CD14-positive monocyte (primary cell): ENCODE measurements at regions not wholly inside any gene's neighbourhood (a gene's known extent, or its start where the extent isn't known, plus 50 kb on each side); places are given as distances from the start of the nearest gene placed in this dataset.
"Not testable (repeated sequence)": the region's sequence is repeated elsewhere in the genome, so short reads cannot be mapped to it uniquely, and the experiment has no call there.

Experiments used
- DNase-seq, 3 donors: peaks; one replicate each; pipeline ENCODE4 v3.0.0-alpha.2; 2011 to 2022
- H2AFZ ChIP-seq: 2 replicates; pipeline ENCODE4 v1.6.0; 2012; ENCODE audit warnings: mild to moderate bottlenecking, low read depth, low read length, inconsistent platforms; ENCODE audit not compliant: insufficient read depth, poor library complexity, severe bottlenecking
- H3K27ac ChIP-seq, 2 donors: 1 replicate in 1 of 2; 2 replicates in 1 of 2; pipeline ENCODE4 v1.5.1; 2012 to 2013; ENCODE audit warnings: low read length in 2 of 2, control low read depth in 1 of 2, inconsistent platforms in 1 of 2, low read depth in 1 of 2, mild to moderate bottlenecking in 1 of 2
- H3K27me3 ChIP-seq, 2 donors: one replicate each; pipeline versions ENCODE4 v1.6.0 to v1.6.1; 2011 to 2013; ENCODE audit warnings: low read length in 2 of 2; ENCODE audit not compliant: control insufficient read depth in 2 of 2, insufficient read depth in 2 of 2
- H3K36me3 ChIP-seq, 2 donors: replicated peaks in 1 of 2; 1 replicate in 1 of 2; 2 replicates in 1 of 2; pipeline versions ENCODE4 v1.5.1 to v1.6.1; 2012 to 2013; ENCODE audit warnings: low read length in 2 of 2, control low read depth in 1 of 2, inconsistent platforms in 1 of 2, mild to moderate bottlenecking in 1 of 2; ENCODE audit not compliant: insufficient read depth in 2 of 2, control insufficient read depth in 1 of 2
- H3K4me1 ChIP-seq, 2 donors: 1 replicate in 1 of 2; 2 replicates in 1 of 2; pipeline versions ENCODE4 v1.5.1 to v1.6.1; 2012 to 2013; ENCODE audit warnings: low read length in 2 of 2, control low read depth in 1 of 2, inconsistent platforms in 1 of 2, mild to moderate bottlenecking in 1 of 2, moderate library complexity in 1 of 2; ENCODE audit not compliant: insufficient read depth in 2 of 2, control insufficient read depth in 1 of 2
- H3K4me2 ChIP-seq: replicated peaks from 2 replicates; pipeline ENCODE3; 2012; ENCODE audit warnings: low read length, moderate library complexity, mild to moderate bottlenecking; ENCODE audit not compliant: poor library complexity, severe bottlenecking; ENCODE audit errors: extremely low read depth
- H3K4me3 ChIP-seq, 3 experiments: fragments of 200-600 bp in 1 of 3; sonication (generic) in 1 of 3; replicated peaks in 1 of 3; 1 replicate in 2 of 3; 2 replicates in 1 of 3; pipeline ENCODE4 v1.5.1; 2011 to 2013; ENCODE audit warnings: low read length in 3 of 3, mild to moderate bottlenecking in 3 of 3, control low read depth in 2 of 3, low read depth in 2 of 3, inconsistent platforms in 1 of 3, moderate library complexity in 1 of 3
- H3K79me2 ChIP-seq: 2 replicates; pipeline ENCODE4 v1.6.0; 2012; ENCODE audit warnings: mild to moderate bottlenecking, control low read depth, inconsistent platforms, low read length, moderate library complexity; ENCODE audit not compliant: insufficient read depth
- H3K9ac ChIP-seq: 2 replicates; pipeline ENCODE4 v1.6.0; 2017; ENCODE audit warnings: low read length, mild to moderate bottlenecking; ENCODE audit not compliant: insufficient read depth, poor library complexity, severe bottlenecking
- H3K9me3 ChIP-seq, 2 donors: replicated peaks in 1 of 2; 1 replicate in 1 of 2; 2 replicates in 1 of 2; pipeline versions ENCODE4 v1.5.1 to v1.6.1; 2012 to 2013; ENCODE audit warnings: low read length in 2 of 2, control low read depth in 1 of 2; ENCODE audit not compliant: control insufficient read depth in 1 of 2, insufficient read depth in 1 of 2
- H4K20me1 ChIP-seq: 2 replicates; pipeline ENCODE4 v1.6.0; 2012; ENCODE audit warnings: mild to moderate bottlenecking, low read length, control low read depth, moderate library complexity; ENCODE audit not compliant: insufficient read depth
- H3K27ac Mint-ChIP-seq, 7 donors: one replicate each; pipeline ENCODE4 v1.8.0; 2020; ENCODE audit warnings: mild to moderate bottlenecking in 7 of 7, mixed read lengths in 7 of 7, moderate library complexity in 6 of 7, inconsistent platforms in 2 of 7
- H3K27me3 Mint-ChIP-seq, 3 donors: one replicate each; pipeline ENCODE4 v1.8.0; 2021 to 2022; ENCODE audit warnings: low read depth in 3 of 3, mild to moderate bottlenecking in 3 of 3, mixed read lengths in 3 of 3, moderate library complexity in 3 of 3, inconsistent platforms in 1 of 3
- H3K36me3 Mint-ChIP-seq, 2 donors: one replicate each; pipeline ENCODE4 v1.8.0; 2020; ENCODE audit warnings: mixed read lengths in 2 of 2, inconsistent platforms in 1 of 2, mild to moderate bottlenecking in 1 of 2
- H3K4me1 Mint-ChIP-seq: one replicate; pipeline ENCODE4 v1.8.0; 2020; ENCODE audit warnings: mild to moderate bottlenecking, mixed read lengths
- H3K4me3 Mint-ChIP-seq, 2 donors: one replicate each; pipeline ENCODE4 v1.8.0; 2020; ENCODE audit warnings: mild to moderate bottlenecking in 2 of 2, mixed read lengths in 2 of 2, moderate library complexity in 1 of 2
- H3K9me3 Mint-ChIP-seq, 7 donors: one replicate each; pipeline ENCODE4 v1.8.0; 2020 to 2022; ENCODE audit warnings: mixed read lengths in 7 of 7, mild to moderate bottlenecking in 6 of 7, moderate library complexity in 6 of 7, inconsistent platforms in 2 of 7
- CTCF ChIP-seq: fragments of 200-600 bp; IDR thresholded peaks from one replicate; pipeline ENCODE4 v1.8.0; 2022; ENCODE audit warnings: antibody characterized with exemption, mild to moderate bottlenecking
- WGBS: methylation state at CpG from one replicate; pipeline ENCODE4 v1.1.5; 2013; ENCODE audit warnings: missing lambda C conversion rate; ENCODE audit not compliant: insufficient coverage; 5-methylcytosine and 5-hydroxymethylcytosine counted together
- intact Hi-C, 2 donors: fragments of 100-400 bp; cut with micrococcal nuclease; formaldehyde crosslinking; loops; one replicate each; pipeline versions ENCODE4 v1.15.0 to v1.15.1; 2023

DNA sequence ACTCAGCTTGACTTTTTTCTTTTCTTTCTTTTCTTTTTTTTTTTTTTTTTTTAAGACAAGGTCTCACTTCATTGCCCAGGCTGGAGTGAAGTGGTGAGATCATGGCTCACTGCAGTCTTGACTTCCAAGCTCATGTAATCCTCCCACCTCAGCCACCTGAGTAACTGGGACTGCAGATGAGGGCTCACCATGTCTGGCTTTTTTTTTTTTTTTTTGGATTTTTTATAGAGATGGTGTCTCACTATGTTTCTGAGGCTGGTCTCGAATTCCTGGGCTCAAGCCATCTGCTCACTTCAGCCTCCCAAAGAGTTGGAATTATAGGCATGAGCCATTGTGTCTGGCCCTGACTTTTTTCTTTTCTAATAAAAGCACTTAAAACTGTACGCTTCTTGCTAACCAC lies 358.2 kb upstream of the IGFBP3 start:
- Mint-ChIP-seq H3K4me1 (no peaks in the 10 kb centered on the region), H3K27ac (no peak overlapping the region), H3K4me3 (no peak overlapping the region), H3K27me3 (peaks cover 0 to 3% (median 0%) of the 10 kb centered on the region in 3 donors), H3K9me3 (peaks cover 0 to 5% (median 2%) of the 10 kb centered on the region in 7 donors), H3K36me3 (no peaks in the 10 kb centered on the region)
- Histone ChIP-seq H3K27ac (no peak overlapping the region), H3K9ac (no peak overlapping the region), H2AFZ (no peak overlapping the region), H3K27me3 (no peaks in the 10 kb centered on the region), H3K4me2 (no peak overlapping the region), H3K36me3 (no peaks in the 10 kb centered on the region), H3K9me3 (peaks cover 0 to 5% of the 10 kb centered on the region in 2 donors), H3K4me3 (no peak overlapping the region), H4K20me1 (no peaks in the 10 kb centered on the region), H3K4me1 (no peaks in the 10 kb centered on the region), H3K79me2 (no peaks in the 10 kb centered on the region)
- no peak for DNase-seq
- WGBS, result no CpG with 5 or more reads among the region's 2 CpGs
- intact Hi-C loops, result no loop called here
- no peak for TF ChIP-seq CTCF

- no peaks in the 10 kb centered on the region for H3K4me1 Mint-ChIP-seq
- no peaks in the 10 kb centered on the region for H3K4me1 ChIP-seq
- H3K27ac ChIP-seq, result no peak overlapping the region
- no peaks in the 10 kb centered on the region for H3K36me3 Mint-ChIP-seq
- H3K4me3 ChIP-seq, result no peak overlapping the region
- H2AFZ ChIP-seq, result no peak overlapping the region
- H3K36me3 ChIP-seq, result no peaks in the 10 kb centered on the region
- no peak for DNase-seq
- no peaks in the 10 kb centered on the region for H3K79me2 ChIP-seq
- H3K9me3 ChIP-seq, result peaks cover 32 to 39% of the 10 kb centered on the region in 2 donors
- no peak overlapping the region for H3K4me3 Mint-ChIP-seq
- H3K27ac Mint-ChIP-seq, result no peak overlapping the region
- WGBS, result 100% methylated on average over 1 of the region's 2 CpGs
- no peak overlapping the region for H3K9ac ChIP-seq
- no peaks in the 10 kb centered on the region for H3K27me3 ChIP-seq
- TF ChIP-seq CTCF, result no peak
- no peaks in the 10 kb centered on the region for H3K27me3 Mint-ChIP-seq
- H3K4me2 ChIP-seq, result no peak overlapping the region
- H3K9me3 Mint-ChIP-seq, result peaks cover 11 to 40% (median 20%) of the 10 kb centered on the region in 7 donors
- H4K20me1 ChIP-seq, result no peaks in the 10 kb centered on the region
- intact Hi-C loops, result no loop called here
Measured at GRCh38 chr7:46264646-46265045, 343.6 kb upstream of the IGFBP3 start.

- H3K27ac Mint-ChIP-seq, H3K4me3 ChIP-seq, intact Hi-C loops, H3K36me3 ChIP-seq, H2AFZ ChIP-seq, H3K4me2 ChIP-seq, H3K4me3 Mint-ChIP-seq, H3K36me3 Mint-ChIP-seq, H3K27me3 ChIP-seq, H3K4me1 Mint-ChIP-seq, H3K27me3 Mint-ChIP-seq, H3K79me2 ChIP-seq, H4K20me1 ChIP-seq, H3K27ac ChIP-seq, DNase-seq, H3K9ac ChIP-seq, H3K4me1 ChIP-seq: not testable (repeated sequence)
- WGBS, result 100% methylated on average over 1 of the region's 9 CpGs
- peaks cover 26 to 27% of the 10 kb centered on the region in 2 donors for H3K9me3 ChIP-seq
- peaks cover 11 to 27% (median 17%) of the 10 kb centered on the region in 7 donors for H3K9me3 Mint-ChIP-seq
Measured at GRCh38 chr7:46261638-46262037, 340.6 kb upstream of the IGFBP3 start.
